NCI-H2029 (cell line): ENCODE measurements at regions not wholly inside any gene's neighbourhood (a gene's known extent, or its start where the extent isn't known, plus 50 kb on each side); places are given as distances from the start of the nearest gene placed in this dataset.
"Not testable (repeated sequence)": the region's sequence is repeated elsewhere in the genome, so short reads cannot be mapped to it uniquely, and the experiment has no call there.

Source experiments
- DNase-seq: peaks from one replicate; lab custom pipeline; 2025; lab: John Stamatoyannopoulos, UW

DNA sequence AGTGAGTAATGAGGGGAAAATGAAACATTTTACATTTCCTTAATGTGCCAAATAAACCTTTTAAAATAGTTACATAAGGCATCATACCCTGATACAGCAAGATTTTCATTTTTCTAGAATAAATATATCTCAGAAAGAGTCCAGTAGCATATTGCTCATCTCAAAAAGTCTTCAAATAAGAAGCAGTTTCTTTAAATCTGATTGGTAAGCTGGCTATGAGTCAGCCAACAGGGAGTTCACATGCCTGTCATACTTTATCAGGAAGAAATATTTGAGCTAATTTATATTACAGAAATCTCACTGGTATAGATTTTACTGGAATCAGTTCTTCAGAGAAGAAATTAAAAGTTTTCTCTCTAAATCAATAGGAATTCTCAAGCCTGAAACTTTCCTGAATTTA lies 258.1 kb downstream of the C11orf87 start:
- DNase-seq = no peak

DNA sequence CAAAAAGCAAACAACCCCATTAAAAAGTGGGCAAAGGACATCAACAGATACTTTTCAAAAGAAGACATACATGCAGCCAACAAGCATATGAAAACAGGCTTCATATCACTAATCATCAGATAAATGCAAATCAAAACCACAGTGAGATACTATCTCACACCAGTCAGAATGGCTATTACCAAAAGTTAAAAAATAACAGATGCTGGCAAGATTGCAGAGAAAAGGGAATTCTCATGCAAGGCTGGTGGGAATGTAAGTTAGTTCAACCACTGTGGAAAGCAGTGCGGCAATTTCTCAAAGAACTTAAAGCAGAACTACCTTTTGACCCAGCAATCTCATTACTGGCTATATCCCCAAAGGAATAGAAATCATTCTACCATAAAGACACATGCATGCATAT lies 260.8 kb downstream of the C11orf87 start:
- DNase-seq = not testable (repeated sequence)

DNA sequence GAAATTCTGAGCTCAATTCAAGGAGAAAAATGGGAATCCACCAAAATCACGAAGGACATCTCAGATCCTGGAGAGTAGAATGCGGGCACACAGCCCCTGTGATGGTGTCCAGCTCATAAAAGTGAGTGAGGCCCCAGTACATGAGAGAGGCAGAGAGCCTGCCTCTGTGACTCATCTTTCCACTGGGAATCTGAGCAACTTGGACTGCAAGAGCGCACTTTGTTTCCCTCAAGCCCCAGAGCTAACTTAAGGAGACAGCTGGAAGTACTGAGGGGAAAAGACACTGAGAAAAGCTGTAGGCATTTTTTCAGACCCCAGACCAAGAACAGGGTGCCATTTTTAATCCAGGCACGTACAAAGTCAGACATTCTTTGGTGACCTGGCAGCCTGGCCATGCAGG lies 273.7 kb downstream of the C11orf87 start:
- no peak for DNase-seq

DNA sequence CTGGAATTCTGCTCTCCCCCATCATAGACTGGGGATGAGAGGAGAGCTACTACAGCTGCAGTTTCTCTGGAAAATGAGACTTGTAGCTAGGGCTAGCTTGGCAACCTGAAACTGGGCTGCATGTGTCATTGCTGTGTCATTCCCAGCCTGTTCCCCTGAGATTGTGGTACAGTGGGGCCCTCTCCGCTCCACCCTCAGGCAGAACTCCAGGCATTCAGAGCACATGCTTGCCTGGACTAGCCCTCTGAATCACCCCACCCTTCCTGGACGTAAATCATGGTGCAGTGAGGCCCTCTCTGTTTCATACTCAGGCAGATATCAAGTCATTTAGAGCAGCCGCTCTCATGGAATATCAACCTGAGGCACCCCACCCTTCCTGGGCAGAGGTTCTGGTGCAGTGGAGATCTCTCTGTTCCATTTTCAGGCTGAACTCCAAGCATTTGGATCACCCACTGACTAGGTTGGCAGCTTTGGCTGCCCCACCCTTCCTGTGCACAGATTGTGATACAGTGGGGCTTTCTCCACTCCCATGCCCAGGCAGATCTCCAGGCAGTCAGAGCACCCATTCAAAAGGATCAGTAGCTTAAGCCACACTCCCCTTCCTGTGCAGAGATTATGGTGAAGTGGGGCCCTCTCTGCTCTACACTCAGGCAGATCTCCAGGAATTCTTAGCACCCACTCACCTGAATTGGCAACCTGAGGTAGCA lies 274.4 kb downstream of the C11orf87 start:
- no peak for DNase-seq

DNA sequence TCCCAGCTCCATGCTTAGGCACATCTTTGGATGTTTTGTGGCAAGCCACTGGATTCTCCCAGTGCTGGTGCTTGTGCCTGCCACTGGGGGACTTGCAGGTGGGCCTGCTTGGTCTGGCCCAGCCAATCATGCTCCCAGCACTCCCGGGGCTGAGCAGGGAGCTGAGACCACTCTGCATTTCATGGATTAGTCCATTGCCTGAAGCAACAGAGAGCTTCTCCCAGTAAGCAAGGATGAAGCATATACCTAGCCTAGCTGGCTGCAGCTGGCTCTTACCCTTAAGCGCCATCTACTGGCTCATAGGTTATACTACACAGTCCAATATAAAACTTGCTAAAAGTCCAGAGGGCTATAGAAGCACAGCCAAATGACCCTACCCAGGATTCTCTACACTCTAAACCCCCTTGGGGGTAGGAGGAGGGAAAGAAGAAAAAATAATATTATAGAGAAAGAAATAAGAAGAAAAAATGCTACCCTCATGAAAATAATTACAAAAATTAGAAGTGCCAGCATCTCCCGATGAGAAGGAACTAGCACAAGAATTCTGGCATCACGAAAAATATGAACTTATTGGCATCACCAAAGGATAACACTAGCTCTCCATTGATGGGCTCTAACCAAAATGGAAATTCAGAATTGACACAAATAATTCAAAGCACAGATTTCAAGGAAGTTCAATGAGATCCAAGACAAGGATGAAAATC lies 275.3 kb downstream of the C11orf87 start:
- peak; percentile 49 for DNase-seq

DNA sequence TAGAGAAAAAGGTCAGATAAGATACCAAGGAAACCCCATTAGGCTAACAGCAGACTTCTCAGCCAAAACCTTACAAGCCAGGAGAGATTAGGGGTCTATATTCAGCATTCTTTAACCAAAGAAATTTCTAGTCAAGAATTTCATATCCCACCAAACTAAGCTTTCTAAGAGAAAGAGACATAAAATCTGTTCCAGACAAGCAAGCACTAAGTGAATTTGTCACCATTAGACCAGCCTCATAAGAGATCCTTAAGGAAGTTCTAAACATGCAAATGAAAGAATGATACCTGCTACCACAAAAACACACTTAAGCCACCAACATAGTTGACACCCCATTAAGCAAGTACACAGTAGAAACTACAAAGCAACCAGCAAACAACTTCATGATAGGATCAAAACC lies 276.2 kb downstream of the C11orf87 start:
- no peak for DNase-seq

DNA sequence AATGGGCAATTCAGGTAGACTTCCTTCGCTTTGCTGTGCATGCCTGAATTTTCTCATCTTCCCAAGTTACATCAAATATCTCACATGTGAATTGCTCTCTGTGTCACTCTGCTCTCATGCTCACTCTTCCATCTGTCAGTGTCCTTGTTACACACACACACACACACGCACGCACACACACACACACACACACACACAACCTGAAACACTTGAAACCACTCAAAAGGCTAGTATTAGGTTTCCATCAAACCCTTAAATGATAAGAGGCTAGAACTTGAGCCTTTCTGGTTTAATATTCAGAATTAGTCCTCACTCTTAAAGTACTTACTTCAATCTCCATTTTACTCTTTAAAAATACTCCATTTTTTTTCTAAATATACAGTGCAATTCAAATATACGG lies 282.4 kb downstream of the C11orf87 start:
- DNase-seq = peak; percentile 5

DNA sequence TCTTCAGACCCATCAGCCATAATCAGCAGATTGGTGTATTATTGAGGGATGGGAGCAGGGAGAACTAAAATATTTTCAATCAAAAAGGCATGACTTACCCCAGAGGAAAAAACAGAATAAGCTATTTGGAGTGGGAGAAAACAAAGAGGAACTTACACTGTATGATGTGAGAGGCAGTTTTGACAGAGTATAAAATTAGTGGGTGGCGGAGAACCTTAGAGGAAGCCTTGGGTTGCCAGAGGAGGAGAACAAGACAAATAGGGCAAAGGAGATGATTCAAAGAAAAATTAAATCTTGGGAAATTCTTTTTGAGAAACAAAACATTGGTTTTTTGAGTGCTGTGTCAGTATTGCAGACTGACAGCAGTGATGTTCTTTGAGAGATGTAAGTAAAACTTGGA lies 285.0 kb downstream of the C11orf87 start:
- no peak for DNase-seq

DNA sequence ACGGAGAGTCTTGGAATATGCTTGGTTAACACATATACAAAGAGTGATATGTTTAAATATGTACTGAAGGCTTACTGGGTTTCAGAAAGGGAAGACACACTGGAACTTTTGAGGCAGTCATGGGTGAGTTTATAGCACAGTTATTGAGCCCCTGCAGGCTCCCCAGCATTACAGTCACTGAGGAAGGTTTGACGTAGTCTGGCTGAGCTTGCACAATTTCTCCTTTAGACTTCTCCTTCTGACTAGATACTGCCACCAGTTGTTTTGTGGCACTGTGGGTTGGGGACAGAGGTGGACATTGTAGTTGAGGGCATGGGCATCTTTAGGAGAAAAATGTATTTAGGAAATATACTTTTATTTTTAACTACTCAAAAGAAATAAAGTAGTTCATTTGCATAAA lies 285.4 kb downstream of the C11orf87 start:
- no peak for DNase-seq

DNA sequence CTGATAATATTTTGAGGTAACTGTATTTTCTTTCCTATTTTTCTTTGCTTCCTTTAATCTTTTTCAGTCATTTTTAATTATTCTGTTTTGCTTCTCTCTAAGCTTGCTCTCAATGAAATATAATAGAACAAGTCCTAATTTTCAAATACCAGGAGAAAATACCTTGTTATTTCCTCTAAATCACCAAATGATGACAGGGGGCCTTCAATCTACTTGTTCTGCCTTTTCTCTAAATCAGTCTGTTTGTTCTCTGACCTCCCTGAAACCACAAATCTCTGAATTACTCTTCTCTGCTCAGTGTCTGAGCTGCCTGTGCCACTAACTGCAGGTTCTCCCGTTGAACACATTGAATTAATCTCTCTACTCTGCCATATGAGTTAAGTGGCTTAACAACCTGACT lies 286.2 kb downstream of the C11orf87 start:
- DNase-seq = no peak

DNA sequence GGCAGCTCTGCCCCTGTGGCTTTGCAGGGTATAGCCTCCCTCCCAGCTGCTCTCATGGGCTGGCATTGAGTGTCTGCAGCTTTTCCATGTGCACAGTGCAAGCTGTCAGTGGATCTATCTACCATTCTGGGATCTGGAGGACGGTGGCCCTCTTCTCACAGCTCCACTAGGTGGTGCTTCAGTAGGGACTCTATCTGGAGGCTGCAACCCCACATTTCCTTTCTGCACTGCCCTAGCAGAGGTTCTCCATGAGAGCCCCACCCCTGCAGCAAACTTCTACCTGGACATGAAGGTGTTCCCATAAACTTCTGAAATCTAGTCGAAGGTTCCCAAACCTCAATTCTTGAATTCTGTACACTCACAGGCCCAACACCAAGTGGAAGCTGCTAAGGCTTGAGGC lies 292.5 kb downstream of the C11orf87 start:
- DNase-seq = not testable (repeated sequence)

DNA sequence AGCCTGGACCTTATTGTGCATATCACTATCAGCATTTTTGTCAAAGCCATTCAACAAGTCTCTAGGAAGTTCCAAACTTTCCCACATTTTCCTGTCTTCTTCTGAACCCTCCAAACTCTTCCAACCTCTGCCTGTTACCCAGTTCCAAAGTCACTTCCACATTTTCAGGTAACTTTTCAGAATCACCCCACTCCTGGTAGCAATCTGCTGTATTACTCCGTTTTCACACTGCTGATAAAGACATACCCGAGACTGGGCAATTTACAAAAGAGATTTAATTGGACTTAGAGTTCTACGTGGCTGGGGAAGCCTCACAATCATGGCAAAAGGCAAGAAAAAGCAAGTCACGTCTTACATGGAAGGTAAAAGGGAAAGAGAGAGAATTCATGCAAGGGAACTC lies 293.4 kb downstream of the C11orf87 start:
- not testable (repeated sequence) for DNase-seq

DNA sequence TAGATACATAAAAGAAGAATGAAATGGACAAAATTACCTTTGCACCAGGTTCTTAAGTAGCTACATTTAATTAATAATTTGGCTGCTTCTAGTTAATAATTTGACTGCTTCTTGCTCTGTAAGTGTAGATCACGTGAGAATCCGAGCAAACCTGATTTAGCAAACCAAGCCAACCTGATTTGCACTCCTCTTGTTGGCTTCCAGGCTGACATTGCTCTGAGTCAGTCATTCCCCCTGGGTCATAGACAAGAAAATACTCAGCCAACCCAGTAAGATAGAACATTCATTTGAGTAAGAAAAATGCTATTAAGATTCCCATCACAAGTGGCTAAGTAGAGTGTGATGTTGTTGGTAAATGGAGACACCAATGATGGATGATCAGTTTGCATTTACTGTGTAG lies 304.1 kb downstream of the C11orf87 start:
- no peak for DNase-seq

DNA sequence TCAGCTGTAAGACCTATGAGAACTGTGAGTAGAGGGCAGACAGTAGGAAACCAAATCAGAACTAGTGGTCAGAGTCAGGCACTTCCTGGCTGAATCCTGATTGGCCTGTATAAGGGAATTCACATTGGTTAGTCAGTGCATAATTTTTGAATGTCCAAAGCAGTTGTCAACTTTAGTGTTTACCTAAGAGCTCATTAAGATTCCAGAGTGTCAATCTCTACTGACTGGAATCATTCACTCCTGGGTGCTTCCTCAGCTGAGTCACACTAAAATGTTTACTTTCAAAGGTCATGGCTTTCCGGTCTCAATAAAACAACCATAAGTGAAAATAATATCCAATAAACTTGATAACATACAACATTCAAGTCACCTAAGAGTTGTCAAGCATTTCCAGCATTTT lies 306.1 kb downstream of the C11orf87 start:
- no peak for DNase-seq

DNA sequence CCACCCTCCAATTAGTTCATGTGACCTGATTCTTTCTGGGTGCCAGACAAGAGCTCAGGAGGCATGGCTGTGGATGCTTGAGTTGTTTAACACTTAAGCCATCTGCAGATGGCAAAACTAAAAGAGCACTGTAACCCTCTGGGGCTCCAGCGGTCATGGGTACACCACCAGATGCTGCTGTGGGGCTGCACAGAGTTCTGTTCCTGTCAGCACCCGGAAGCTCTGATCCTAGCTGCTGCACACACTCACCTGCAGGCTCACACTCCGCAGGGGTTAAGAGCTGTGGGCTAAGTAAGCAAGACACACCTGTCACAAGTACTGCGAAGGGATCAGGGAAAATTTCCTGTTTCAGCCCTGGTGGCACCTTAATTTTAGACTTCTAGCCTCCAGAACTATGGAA lies 307.8 kb downstream of the C11orf87 start:
- DNase-seq = peak; percentile 23

DNA sequence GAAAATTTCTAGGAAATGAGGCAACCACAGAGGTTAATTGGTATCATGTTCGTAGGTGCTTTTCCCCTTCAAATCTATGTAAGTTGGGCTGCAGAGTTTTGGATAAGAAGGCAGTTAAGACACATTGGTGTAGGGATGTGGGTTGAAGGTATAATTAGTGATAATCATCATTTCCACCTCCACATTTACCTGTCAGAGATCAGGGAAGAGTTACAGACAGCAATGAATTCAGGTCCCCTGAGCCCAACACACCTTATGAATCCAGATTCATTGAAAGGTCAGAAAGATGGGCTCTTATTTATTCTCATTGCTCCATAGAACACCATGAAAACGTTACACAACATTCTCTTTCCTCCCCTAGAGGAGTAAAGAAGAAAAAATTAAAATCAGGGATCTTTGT lies 308.7 kb downstream of the C11orf87 start:
- DNase-seq = no peak

DNA sequence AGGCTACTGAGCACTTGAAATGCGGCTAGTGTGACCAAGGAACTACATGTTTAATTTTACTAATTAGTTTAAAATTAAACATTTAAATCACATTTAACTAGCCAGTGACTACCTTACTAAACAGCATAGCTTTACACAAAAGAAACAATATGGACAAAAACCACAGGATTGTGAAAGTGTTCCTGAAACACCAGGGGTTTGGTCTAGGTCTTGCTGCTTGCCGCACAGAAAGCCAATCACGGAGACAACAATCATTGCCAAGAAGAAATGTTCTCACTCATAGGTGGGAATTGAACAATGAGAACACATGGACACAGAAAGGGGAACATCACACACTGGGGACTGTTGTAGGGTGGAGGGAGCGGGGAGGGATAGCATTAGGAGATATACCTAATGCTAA lies 309.5 kb downstream of the C11orf87 start:
- no peak for DNase-seq

DNA sequence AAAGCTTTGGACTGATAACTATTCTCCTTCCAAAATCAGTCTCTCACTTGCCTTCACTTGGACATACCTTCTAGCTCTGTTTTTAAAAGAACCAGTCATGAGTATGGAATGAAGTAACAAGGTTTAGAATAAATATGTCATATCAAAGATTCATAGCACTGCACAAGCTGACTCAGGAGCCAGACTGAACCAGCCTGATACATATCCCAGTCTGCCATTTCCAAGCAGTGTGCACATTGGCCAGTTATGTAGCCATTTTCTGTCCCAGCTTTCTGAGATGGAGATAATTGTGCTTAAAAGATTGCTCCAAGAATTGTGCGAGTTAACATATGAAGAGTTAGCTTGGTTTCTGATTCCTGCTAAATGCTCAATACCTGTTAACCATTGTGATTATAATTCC lies 311.3 kb downstream of the C11orf87 start:
- DNase-seq = no peak

DNA sequence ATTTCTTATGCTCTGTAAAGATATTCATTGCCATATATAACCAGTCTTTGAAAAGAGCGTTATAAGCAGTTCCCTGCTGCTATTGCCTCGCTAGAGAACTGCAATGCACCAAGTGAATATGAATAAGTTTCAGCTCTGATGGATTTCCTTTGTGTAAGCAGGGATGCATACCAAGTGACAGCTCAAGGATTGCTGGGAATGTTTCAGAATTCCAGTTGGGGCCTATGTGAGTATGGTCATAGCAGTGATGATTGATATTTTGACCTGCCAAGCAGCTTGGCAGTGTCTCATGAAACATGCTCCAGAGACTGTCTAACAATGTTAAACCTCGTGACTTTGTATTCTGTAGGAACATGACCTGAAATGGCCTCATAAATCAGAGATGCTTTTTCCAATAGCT lies 312.6 kb downstream of the C11orf87 start:
- no peak for DNase-seq

DNA sequence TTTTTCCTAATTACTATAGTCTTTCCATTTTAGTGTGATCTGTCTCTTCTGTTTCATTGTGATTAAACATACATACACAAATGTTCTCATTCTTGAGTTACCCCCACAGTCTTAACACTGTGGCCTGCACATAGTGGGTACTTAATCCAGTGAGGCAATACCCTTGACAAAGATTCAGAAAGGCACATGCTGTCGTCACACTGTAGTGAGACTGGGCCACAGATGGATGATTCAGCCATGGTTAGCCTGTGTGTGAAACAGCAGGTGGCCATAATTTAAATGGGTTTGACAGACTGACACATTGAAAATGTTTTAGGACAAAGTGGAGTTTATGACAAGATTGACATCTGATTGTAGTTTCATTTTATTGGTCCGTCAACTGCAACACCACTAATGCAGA lies 313.1 kb downstream of the C11orf87 start:
- DNase-seq = no peak

DNA sequence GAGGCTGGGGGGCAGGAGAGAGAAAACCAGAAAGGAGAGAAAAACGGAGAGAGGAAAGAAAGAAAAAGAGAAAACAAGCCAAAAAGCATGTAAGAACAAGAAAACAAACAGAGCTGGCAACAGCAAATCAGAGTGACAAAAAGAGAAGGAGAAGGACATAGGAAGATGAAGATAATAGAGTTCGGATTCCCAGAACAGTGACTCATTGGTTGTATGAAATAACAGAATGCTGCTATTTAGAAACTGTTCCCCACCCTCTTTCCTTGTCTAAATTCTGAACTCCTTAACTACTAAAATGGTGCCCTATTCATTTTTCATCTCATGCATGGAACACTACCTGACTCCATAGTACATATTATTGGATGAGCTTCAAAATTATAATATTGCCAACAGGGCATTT lies 317.4 kb downstream of the C11orf87 start:
- DNase-seq = no peak

DNA sequence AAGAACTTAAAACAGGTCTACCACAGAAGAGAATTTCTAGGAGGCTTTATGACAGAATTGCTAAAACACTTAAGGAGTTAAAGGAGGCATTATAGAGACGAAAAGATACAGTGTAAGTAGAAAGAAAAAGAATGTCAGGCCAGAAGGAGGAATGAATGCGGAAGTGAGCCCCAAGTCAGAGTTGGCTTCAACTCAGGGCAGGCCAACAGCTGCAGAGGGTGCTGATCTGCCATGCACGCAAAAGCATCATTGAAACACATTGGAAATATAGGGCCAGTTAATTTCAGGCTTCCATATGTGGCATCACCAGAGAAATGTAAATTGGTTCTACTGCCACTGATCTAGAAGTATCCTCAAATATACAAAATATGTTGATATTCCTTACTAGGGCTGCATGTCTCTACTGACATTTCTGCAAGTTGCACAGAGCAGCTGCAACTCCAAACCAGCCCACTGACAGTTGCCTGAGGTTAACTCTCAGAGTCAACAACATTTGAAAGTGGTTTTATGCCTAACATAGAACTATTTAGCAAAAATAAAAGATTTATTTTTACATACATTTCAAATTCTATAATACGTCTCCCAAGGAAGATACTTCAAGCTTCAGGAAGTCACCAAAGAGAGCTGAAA lies 324.1 kb downstream of the C11orf87 start:
- DNase-seq = no peak

DNA sequence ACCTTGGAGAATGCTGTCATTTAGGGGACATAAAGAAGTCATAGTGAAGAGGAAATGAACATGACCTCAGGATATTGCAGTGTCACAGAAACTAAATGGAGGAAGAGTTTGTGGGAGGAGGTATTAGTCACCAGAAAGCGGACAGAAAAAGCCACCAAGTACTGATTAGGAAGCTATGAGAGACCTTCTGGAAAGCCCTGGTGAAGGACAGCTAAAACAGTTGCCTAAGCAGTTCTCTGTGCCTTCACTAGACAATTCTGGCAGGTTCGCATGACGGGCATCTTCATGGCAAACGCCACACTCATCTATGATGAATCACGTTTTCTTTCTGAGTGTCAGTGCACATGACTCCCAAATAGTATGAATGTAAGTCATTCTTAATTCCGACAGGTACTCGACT lies 325.8 kb downstream of the C11orf87 start:
- no peak for DNase-seq
